HG02981 (cell line): ENCODE measurements at regions not wholly inside any gene's neighbourhood (a gene's known extent, or its start where the extent isn't known, plus 50 kb on each side); places are given as distances from the start of the nearest gene placed in this dataset.
A peak's percentile ranks its signal among the peaks of the same experiment; 100 is the strongest.
"Not testable (repeated sequence)": the region's sequence is repeated elsewhere in the genome, so short reads cannot be mapped to it uniquely, and the experiment has no call there.

Source experiments
- ATAC-seq: cut with Tn5 transposase; IDR thresholded peaks from one replicate; pipeline ENCODE4 v1.9.1; 2021; ENCODE audit warnings: mild to moderate bottlenecking, moderate library complexity; ENCODE audit not compliant: unreplicated experiment

- no peak for ATAC-seq
These were observed 277.5 kb upstream of the LYPLAL1 start for GRCh38 chr1:218896202-218896601.

DNA sequence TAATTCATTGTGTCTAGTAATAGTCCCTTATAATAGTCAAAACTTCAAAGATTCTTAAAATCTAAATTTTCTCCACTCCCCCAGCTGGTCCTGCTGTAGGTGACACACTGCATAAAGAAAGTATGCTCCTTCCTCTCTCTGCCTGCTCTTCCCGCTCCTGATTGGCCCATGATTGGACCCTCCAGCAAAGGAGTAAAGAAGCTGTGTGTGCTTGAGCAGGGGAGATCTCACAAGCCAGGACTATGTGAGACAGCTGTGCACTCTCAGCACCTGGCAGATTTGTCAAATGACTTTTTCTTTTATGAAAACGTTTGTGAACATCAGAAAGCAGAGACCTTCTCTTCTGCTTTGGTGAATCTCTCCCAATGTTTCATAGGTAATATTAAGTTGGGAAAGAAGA, 274.8 kb upstream of the LYPLAL1 start:
- ATAC-seq, result no peak

GRCh38 chr1:218900615-218901014, 273.1 kb upstream of the LYPLAL1 start:
- no peak for ATAC-seq

GRCh38 chr1:218904416-218904815, 269.3 kb upstream of the LYPLAL1 start:
- ATAC-seq, result no peak

DNA sequence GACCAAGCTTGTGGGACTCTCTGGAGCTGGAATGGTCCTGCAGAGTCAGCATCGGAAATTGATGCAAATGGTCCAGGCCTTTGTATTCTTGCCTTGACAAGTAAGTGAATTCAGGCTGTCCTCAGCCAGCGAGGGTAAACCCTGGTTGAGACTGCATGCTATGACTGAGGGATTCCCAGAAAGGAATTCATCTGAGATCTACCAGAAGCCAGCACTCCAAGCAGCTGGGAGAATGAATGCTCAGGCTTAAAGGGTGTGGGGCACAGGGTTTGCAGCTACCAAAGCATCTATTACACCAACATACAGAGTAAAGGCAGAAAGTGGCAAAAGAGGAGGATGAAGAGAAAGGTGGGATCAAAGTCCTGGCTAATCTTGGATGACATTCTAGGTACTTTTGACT, 257.0 kb upstream of the LYPLAL1 start:
- ATAC-seq, result no peak

GRCh38 chr1:218917656-218918055, 256.0 kb upstream of the LYPLAL1 start:
- no peak for ATAC-seq

DNA sequence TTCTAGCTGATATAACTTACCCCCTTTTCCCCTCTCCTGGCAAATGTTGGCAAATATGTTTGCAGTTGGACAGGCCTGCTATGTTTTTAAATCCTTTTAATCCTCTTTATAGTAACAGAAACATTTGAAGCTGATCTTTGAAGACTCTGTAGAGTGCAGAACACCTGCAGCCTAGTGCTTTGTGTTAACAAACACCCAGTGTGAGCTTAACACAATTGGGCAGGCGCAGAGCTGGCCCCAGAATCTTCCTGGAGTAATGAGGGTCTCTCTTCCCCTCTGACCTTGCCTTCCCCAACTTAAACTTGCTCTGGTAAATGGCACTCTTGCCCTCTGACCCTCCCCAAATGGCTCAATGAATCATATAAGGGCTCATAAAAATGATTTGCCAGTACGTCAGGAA, 247.9 kb upstream of the LYPLAL1 start:
- ATAC-seq, result no peak

- ATAC-seq, result no peak
These were observed 247.0 kb upstream of the LYPLAL1 start for GRCh38 chr1:218926631-218927030.

DNA sequence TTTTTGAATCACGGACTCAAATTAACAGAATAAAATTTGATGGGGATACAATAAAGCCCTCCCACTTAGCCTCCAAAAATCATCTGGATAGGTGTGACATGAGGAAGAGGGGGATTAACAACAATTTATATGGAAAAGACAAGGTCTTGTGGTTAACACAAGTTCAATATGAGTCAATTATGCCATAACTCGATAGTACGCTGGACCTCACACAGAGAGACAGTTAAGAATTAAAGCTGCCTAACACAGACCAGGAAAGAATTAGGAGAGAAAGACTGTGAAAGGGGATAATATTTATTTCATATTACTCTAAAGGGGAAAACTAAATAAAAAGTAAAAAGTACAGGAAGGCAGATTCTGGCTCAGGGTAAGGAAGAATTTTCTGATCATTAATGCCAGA, 243.7 kb upstream of the LYPLAL1 start:
- ATAC-seq, result no peak

- ATAC-seq, result no peak
These were observed 243.0 kb upstream of the LYPLAL1 start for GRCh38 chr1:218930472-218931241.

GRCh38 chr1:218931324-218931723, 242.4 kb upstream of the LYPLAL1 start:
- no peak for ATAC-seq

GRCh38 chr1:218933513-218933912, 240.2 kb upstream of the LYPLAL1 start:
- no peak for ATAC-seq

- ATAC-seq, result not testable (repeated sequence)
These were observed 238.3 kb upstream of the LYPLAL1 start for GRCh38 chr1:218935408-218935807.

GRCh38 chr1:218938259-218938658, 235.4 kb upstream of the LYPLAL1 start:
- ATAC-seq, result no peak

DNA sequence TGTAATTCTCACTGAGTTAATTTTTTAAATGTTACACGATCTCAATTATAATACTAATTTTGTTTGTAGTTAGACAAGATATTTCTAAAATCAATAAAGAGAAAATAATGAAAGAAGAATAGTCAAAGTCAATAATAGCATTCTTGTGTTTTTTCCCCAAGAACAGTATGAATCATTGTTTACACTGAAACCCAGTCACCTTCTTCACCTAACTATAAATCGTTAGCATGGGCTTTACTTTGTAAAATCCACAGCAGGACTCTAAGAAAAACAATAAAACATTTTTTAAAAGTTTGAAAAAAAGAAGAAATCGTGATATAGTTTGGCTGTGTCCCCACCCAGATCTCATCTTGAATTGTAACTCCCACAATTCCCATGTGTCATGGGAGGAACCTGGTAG, 234.6 kb upstream of the LYPLAL1 start:
- ATAC-seq, result no peak

GRCh38 chr1:218942431-218942830, 231.2 kb upstream of the LYPLAL1 start:
- no peak for ATAC-seq

DNA sequence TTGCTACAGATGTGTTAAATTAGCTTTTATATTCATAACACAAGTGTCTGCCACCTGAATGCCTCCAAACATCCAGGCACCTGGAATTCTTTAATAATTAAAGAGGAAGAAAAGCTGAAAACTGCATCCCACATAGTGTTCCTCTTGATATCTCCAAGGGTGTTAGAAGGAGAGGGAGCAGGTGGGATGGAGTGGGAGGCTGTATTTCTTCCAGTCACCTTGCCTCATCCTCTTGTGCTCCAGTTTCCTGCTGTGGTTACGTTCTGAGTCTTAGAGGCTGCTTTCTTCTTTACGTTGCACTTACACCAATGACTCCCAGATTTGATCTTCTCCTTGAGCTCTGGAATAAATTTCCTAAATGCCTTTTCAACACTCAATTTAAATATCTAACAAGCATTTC, 230.3 kb upstream of the LYPLAL1 start:
- no peak for ATAC-seq

- ATAC-seq, result no peak
These were observed 228.6 kb upstream of the LYPLAL1 start for GRCh38 chr1:218945050-218945449.

- peak; percentile 61 for ATAC-seq
These were observed 227.5 kb upstream of the LYPLAL1 start for GRCh38 chr1:218946147-218946546.

- ATAC-seq, result no peak
These were observed 225.2 kb upstream of the LYPLAL1 start for GRCh38 chr1:218948446-218948845.

DNA sequence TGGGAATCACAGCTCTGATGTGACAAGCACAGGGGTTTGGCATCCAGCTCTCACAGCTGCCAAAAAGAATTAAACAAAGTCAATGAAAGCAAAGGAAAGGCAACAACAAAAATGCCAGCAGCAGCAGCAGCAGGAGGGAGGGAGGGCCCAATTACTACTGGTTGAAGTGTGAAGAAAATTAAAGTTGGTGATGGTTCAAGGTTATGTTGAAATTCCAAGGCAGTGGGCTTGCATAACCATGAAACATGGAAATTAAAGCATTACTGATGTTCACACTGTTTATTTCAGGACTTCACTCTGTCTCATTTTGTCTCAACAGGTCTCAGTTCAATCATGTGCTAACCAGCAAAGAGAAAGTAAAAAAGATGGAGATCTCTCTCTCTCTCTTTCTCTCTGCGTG, 220.3 kb upstream of the LYPLAL1 start:
- no peak for ATAC-seq

DNA sequence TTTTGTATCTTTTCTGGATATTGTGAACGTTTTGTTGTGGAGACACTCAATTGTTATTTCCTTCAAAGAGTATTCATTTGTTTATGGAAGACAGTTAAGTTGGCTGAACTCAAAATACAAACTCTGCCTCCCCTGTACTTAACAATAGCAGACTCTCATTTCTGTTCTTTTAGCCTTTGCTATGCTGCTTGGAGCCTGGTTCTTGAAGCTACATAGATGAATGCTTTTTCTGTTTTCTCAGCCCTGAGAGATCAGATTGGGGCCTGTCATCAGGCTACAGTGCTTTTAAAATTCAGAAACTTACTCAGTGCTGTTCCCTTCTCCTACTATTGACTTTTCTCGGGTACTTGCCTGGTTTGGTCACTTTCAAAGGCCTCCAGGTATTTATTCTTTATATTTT, 215.7 kb upstream of the LYPLAL1 start:
- ATAC-seq, result no peak

DNA sequence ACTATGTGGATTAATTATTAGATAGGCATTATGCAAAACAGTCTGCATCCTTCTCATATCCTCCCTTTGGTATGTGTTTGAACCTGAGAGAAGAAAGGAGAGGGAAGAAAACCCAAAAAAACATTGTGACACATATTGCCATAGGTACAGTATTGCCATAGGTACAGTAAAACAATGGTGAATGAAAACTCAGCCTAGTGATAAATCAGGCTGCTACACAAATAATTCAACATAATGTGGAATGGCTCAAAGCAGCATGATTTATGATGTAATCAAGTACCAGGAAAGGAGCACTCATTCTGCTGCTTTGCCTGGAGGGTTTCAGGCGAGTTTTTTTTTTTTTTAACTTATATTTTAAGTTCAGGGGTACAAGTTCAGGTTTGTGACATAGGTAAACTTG, 213.9 kb upstream of the LYPLAL1 start:
- ATAC-seq, result no peak
